Fibroblast of lung (primary cell): ENCODE measurements at regions not wholly inside any gene's neighbourhood (a gene's known extent, or its start where the extent isn't known, plus 50 kb on each side); places are given as distances from the start of the nearest gene placed in this dataset.

Experiments used
- DNase-seq, 2 donors: peaks; one replicate each; pipeline versions ENCODE4 v3.0.0 to v3.0.0-alpha.2; 2010; ENCODE audit warnings: low read depth in 2 of 2
- H2AFZ ChIP-seq: 2 replicates; pipeline ENCODE4 v1.5.1; 2012; ENCODE audit warnings: low read length, control low read depth, inconsistent platforms
- H3K27ac ChIP-seq: 2 replicates; pipeline ENCODE4 v1.5.1; 2011; ENCODE audit warnings: low read length, control low read depth; ENCODE audit not compliant: insufficient read depth
- H3K27me3 ChIP-seq: 2 replicates; pipeline ENCODE4 v1.5.1; 2011; ENCODE audit warnings: mild to moderate bottlenecking, low read length; ENCODE audit not compliant: control insufficient read depth, insufficient read depth
- H3K36me3 ChIP-seq: 2 replicates; pipeline ENCODE4 v1.5.1; 2011; ENCODE audit warnings: low read length; ENCODE audit not compliant: control insufficient read depth, insufficient read depth
- H3K4me1 ChIP-seq: 2 replicates; pipeline ENCODE4 v1.5.1; 2011; ENCODE audit warnings: low read length; ENCODE audit not compliant: control insufficient read depth, insufficient read depth; ENCODE audit errors: extremely low read depth
- H3K4me2 ChIP-seq: 2 replicates; pipeline ENCODE4 v1.5.1; 2011; ENCODE audit warnings: low read length, control low read depth; ENCODE audit not compliant: insufficient read depth; ENCODE audit errors: extremely low read depth
- H3K4me3 ChIP-seq, 4 experiments: fragments of 200-600 bp in 1 of 4; sonication (generic) in 1 of 4; replicated peaks in 1 of 4; 2 replicates each; pipeline ENCODE4 v1.5.1; 2011 to 2016; ENCODE audit warnings: low read length in 4 of 4, low read depth in 3 of 4, mild to moderate bottlenecking in 3 of 4, control low read depth in 2 of 4, inconsistent platforms in 1 of 4, mixed read lengths in 1 of 4; ENCODE audit not compliant: insufficient read depth in 1 of 4; ENCODE audit errors: control extremely low read depth in 1 of 4
- H3K79me2 ChIP-seq: 2 replicates; pipeline ENCODE4 v1.5.1; 2012; ENCODE audit warnings: mild to moderate bottlenecking, low read length, inconsistent platforms; ENCODE audit not compliant: control insufficient read depth, insufficient read depth
- H3K9ac ChIP-seq: 2 replicates; pipeline ENCODE4 v1.5.1; 2011; ENCODE audit warnings: mild to moderate bottlenecking, low read length, control low read depth; ENCODE audit not compliant: insufficient read depth
- H3K9me3 ChIP-seq: 2 replicates; pipeline ENCODE4 v1.5.1; 2012; ENCODE audit warnings: low read depth, low read length; ENCODE audit not compliant: control insufficient read depth, insufficient read depth
- H4K20me1 ChIP-seq: 2 replicates; pipeline ENCODE4 v1.5.1; 2011; ENCODE audit warnings: low read length; ENCODE audit not compliant: control insufficient read depth, insufficient read depth; ENCODE audit errors: extremely low read depth
- CTCF ChIP-seq, 2 donors: IDR thresholded peaks in 1 of 2; conservative IDR thresholded peaks in 1 of 2; 1 replicate in 1 of 2; 2 replicates in 1 of 2; pipeline ENCODE4 v1.5.1; 2011 to 2012; ENCODE audit warnings: low read length in 2 of 2, control low read depth in 1 of 2, inconsistent platforms in 1 of 2, low read depth in 1 of 2, mild to moderate bottlenecking in 1 of 2
- EZH2 ChIP-seq: IDR thresholded peaks from 2 replicates; pipeline ENCODE4 v1.5.1; 2012; ENCODE audit warnings: low read length, control low read depth, mild to moderate bottlenecking; ENCODE audit errors: missing control alignments

GRCh38 chr19:46953955-46954501 is 65.6 kb upstream of the NPAS1 start:
- peaks cover 2% of the 10 kb centered on the region for H3K36me3 ChIP-seq
- DNase-seq = no peak
- H3K27ac ChIP-seq = no peak overlapping the region
- no peak overlapping the region for H3K4me2 ChIP-seq
- no peak overlapping the region for H3K9ac ChIP-seq
- no peaks in the 10 kb centered on the region for H4K20me1 ChIP-seq
- peaks cover 20% of the 10 kb centered on the region for H3K4me1 ChIP-seq
- peaks cover 3% of the 10 kb centered on the region for H3K79me2 ChIP-seq
- no peaks in the 10 kb centered on the region for H3K27me3 ChIP-seq
- H2AFZ ChIP-seq = no peak overlapping the region
- no peaks in the 10 kb centered on the region for H3K9me3 ChIP-seq
- no peak for TF ChIP-seq EZH2
- TF ChIP-seq CTCF (conservative IDR thresholded peaks at IDR 0.05 in 1 of 2, IDR thresholded peaks at IDR 0.05 in 1 of 2; ENCODE audit: low read depth in 1 of 2, low read length in 2 of 2) = no peak
- no peak overlapping the region for H3K4me3 ChIP-seq

GRCh38 chr19:46954502-46954992 is 65.1 kb upstream of the NPAS1 start:
- Histone ChIP-seq H3K36me3 (peaks cover 2% of the 10 kb centered on the region), H3K4me1 (peaks cover 20% of the 10 kb centered on the region), H3K27me3 (no peaks in the 10 kb centered on the region), H4K20me1 (no peaks in the 10 kb centered on the region), H3K9me3 (no peaks in the 10 kb centered on the region), H3K4me3 (no peak overlapping the region), H3K4me2 (no peak overlapping the region), H3K79me2 (peaks cover 2% of the 10 kb centered on the region), H2AFZ (no peak overlapping the region), H3K9ac (no peak overlapping the region), H3K27ac (no peak overlapping the region)
- no peak for TF ChIP-seq EZH2
- no peak for TF ChIP-seq CTCF (conservative IDR thresholded peaks at IDR 0.05 in 1 of 2, IDR thresholded peaks at IDR 0.05 in 1 of 2; ENCODE audit: low read depth in 1 of 2, low read length in 2 of 2)
- DNase-seq = no peak

GRCh38 chr19:46954993-46955812 is 64.4 kb upstream of the NPAS1 start:
- H3K9ac ChIP-seq = no peak overlapping the region
- no peak for TF ChIP-seq EZH2
- no peak for TF ChIP-seq CTCF (conservative IDR thresholded peaks at IDR 0.05 in 1 of 2, IDR thresholded peaks at IDR 0.05 in 1 of 2; ENCODE audit: low read depth in 1 of 2, low read length in 2 of 2)
- peak in 1 of 2 donors; percentile 69 for DNase-seq
- H3K36me3 ChIP-seq = peaks cover 2% of the 10 kb centered on the region
- H3K27ac ChIP-seq = peak overlapping the region; percentile 29
- H2AFZ ChIP-seq = no peak overlapping the region
- peaks cover 20% of the 10 kb centered on the region for H3K4me1 ChIP-seq
- no peak overlapping the region for H3K4me3 ChIP-seq
- H4K20me1 ChIP-seq = no peaks in the 10 kb centered on the region
- H3K27me3 ChIP-seq = no peaks in the 10 kb centered on the region
- H3K79me2 ChIP-seq = peaks cover 1% of the 10 kb centered on the region
- peak overlapping the region; percentile 16 for H3K4me2 ChIP-seq
- no peaks in the 10 kb centered on the region for H3K9me3 ChIP-seq
